ENCODE measurements at regions not wholly inside any gene's neighbourhood (a gene's known extent, or its start where the extent isn't known, plus 50 kb on each side); places are given as distances from the start of the nearest gene placed in this dataset.

DNA sequence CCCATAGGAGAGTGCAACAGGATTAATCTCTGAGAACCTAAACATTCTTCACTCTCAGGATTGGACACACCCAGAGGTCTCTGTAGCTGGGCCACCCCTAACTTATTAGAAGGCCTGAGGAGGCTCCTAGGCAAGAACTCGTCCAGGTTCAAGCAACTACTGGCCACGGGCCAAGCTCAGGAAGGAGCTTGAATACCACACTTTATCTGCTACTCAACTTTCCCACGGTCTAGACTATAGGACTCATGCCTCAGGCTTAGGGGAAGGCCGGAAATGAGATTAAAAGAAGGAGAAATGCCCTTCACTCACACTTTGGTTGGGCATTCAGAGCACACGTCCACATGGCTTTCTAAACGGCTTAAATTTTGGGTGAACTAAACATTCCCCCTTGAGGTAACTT, 142.8 kb upstream of the PHYHIPL start:
- no peaks in the 10 kb centered on the region for H3K27me3 ChIP-seq (ENCODE audit: insufficient read depth, low read depth, low read length)
- H3F3A ChIP-seq (ENCODE audit: insufficient read depth, low read length, poor library complexity, severe bottlenecking) = no peaks in the 10 kb centered on the region
- no peaks in the 10 kb centered on the region for H4K20me1 ChIP-seq (ENCODE audit: insufficient read depth)
- no peak overlapping the region for H3K4me3 ChIP-seq (ENCODE audit: low read length)
- no peak overlapping the region for H2AFZ ChIP-seq (ENCODE audit: low read depth, low read length)
- no peaks in the 10 kb centered on the region for H3K9me3 ChIP-seq (ENCODE audit: low read length)
- H3K27ac ChIP-seq (ENCODE audit: low read length) = no peak overlapping the region
- H3K9me2 ChIP-seq (ENCODE audit: insufficient read depth, low read length) = no peaks in the 10 kb centered on the region
- TF ChIP-seq POLR2AphosphoS5 (IDR thresholded peaks at IDR 0.05) (no peak), CTCF (IDR thresholded peaks at IDR 0.05; ENCODE audit: poor library complexity, severe bottlenecking) (no peak), EZH2 (IDR thresholded peaks at IDR 0.05; ENCODE audit: borderline replicate concordance, insufficient read depth, low read length, poor library complexity, severe bottlenecking) (no peak), RAD21 (conservative IDR thresholded peaks at IDR 0.05) (no peak), EP300 (conservative IDR thresholded peaks at IDR 0.05; ENCODE audit: poor library complexity, severe bottlenecking) (no peak), SMC3 (conservative IDR thresholded peaks at IDR 0.05; ENCODE audit: poor library complexity) (no peak), TAF1 (IDR thresholded peaks at IDR 0.05; ENCODE audit: low read depth) (no peak), MXI1 (conservative IDR thresholded peaks at IDR 0.05; ENCODE audit: poor library complexity, severe bottlenecking) (no peak)
- TF ChIP-seq, protein P1, sequence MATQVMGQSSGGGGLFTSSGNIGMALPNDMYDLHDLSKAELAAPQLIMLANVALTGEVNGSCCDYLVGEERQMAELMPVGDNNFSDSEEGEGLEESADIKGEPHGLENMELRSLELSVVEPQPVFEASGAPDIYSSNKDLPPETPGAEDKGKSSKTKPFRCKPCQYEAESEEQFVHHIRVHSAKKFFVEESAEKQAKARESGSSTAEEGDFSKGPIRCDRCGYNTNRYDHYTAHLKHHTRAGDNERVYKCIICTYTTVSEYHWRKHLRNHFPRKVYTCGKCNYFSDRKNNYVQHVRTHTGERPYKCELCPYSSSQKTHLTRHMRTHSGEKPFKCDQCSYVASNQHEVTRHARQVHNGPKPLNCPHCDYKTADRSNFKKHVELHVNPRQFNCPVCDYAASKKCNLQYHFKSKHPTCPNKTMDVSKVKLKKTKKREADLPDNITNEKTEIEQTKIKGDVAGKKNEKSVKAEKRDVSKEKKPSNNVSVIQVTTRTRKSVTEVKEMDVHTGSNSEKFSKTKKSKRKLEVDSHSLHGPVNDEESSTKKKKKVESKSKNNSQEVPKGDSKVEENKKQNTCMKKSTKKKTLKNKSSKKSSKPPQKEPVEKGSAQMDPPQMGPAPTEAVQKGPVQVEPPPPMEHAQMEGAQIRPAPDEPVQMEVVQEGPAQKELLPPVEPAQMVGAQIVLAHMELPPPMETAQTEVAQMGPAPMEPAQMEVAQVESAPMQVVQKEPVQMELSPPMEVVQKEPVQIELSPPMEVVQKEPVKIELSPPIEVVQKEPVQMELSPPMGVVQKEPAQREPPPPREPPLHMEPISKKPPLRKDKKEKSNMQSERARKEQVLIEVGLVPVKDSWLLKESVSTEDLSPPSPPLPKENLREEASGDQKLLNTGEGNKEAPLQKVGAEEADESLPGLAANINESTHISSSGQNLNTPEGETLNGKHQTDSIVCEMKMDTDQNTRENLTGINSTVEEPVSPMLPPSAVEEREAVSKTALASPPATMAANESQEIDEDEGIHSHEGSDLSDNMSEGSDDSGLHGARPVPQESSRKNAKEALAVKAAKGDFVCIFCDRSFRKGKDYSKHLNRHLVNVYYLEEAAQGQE (IDR thresholded peaks at IDR 0.05; ENCODE audit: borderline replicate concordance) = no peak
- no peak overlapping the region for H3K4me2 ChIP-seq (ENCODE audit: low read length)
- no peaks in the 10 kb centered on the region for H3K79me2 ChIP-seq (replicated peaks; ENCODE audit: insufficient read depth, low read length)
- H3K36me3 ChIP-seq (ENCODE audit: insufficient read depth, low read length) = no peaks in the 10 kb centered on the region
- H3K9ac ChIP-seq (ENCODE audit: low read length) = no peak overlapping the region

DNA sequence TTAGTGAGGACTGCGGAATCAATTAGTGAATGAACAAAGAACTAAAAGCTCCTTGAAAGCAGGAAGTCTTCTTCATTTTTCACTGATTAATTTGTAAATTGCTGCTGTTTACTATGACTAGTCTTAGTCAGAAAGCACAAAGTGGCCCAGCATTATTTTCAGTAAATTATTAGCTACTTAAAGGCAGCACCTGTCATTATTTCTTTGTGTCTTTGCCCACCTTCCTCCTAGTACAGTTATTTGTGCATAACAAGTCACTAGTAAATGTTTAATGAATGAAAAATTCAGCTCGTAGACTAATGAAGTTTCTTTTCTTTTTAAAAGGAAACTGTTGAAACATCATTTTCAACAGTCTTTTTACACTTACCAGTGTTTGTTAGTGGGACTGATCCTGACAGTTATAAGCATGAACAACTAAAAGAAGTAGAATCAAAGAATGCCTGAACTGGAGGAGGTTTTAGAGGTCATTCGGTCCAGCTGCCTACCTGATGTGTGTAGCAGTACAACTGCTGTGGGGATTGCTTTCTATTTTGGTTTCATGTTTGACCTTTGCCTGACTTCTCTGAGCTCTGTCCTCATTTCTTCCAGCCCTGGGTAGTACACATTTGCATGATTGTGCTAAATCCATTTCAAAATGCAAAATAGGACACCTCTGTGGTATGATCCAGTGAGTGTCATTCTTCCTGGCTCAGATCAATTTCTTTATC, 140.0 kb upstream of the PHYHIPL start:
- no peaks in the 10 kb centered on the region for H3K27me3 ChIP-seq (ENCODE audit: insufficient read depth, low read depth, low read length)
- H3K9ac ChIP-seq (ENCODE audit: low read length) = no peak overlapping the region
- no peaks in the 10 kb centered on the region for H4K20me1 ChIP-seq (ENCODE audit: insufficient read depth)
- H3K9me2 ChIP-seq (ENCODE audit: insufficient read depth, low read length) = no peaks in the 10 kb centered on the region
- H3K27ac ChIP-seq (ENCODE audit: low read length) = no peak overlapping the region
- TF ChIP-seq EZH2 (IDR thresholded peaks at IDR 0.05; ENCODE audit: borderline replicate concordance, insufficient read depth, low read length, poor library complexity, severe bottlenecking) = no peak
- no peak for TF ChIP-seq EP300 (conservative IDR thresholded peaks at IDR 0.05; ENCODE audit: poor library complexity, severe bottlenecking)
- no peak for TF ChIP-seq POLR2AphosphoS5 (IDR thresholded peaks at IDR 0.05)
- no peak for TF ChIP-seq CTCF (IDR thresholded peaks at IDR 0.05; ENCODE audit: poor library complexity, severe bottlenecking)
- TF ChIP-seq, protein P1 (IDR thresholded peaks at IDR 0.05; ENCODE audit: borderline replicate concordance) = no peak
- TF ChIP-seq TAF1 (IDR thresholded peaks at IDR 0.05; ENCODE audit: low read depth) = no peak
- no peak for TF ChIP-seq SMC3 (conservative IDR thresholded peaks at IDR 0.05; ENCODE audit: poor library complexity)
- no peak for TF ChIP-seq MXI1 (conservative IDR thresholded peaks at IDR 0.05; ENCODE audit: poor library complexity, severe bottlenecking)
- H3K79me2 ChIP-seq (replicated peaks; ENCODE audit: insufficient read depth, low read length) = no peaks in the 10 kb centered on the region
- no peak overlapping the region for H3K4me3 ChIP-seq (ENCODE audit: low read length)
- no peaks in the 10 kb centered on the region for H3K9me3 ChIP-seq (ENCODE audit: low read length)
- H3K4me2 ChIP-seq (ENCODE audit: low read length) = no peak overlapping the region
- H3F3A ChIP-seq (ENCODE audit: insufficient read depth, low read length, poor library complexity, severe bottlenecking) = no peaks in the 10 kb centered on the region
- H3K36me3 ChIP-seq (ENCODE audit: insufficient read depth, low read length) = no peaks in the 10 kb centered on the region
- H2AFZ ChIP-seq (ENCODE audit: low read depth, low read length) = no peak overlapping the region
